Right atrium auricular region (tissue), 2 donors: ENCODE measurements at regions not wholly inside any gene's neighbourhood (a gene's known extent, or its start where the extent isn't known, plus 50 kb on each side); places are given as distances from the start of the nearest gene placed in this dataset.

ENCODE experiments used
- DNase-seq: peaks from one replicate; pipeline ENCODE4 v3.0.0-alpha.2; 2019; ENCODE audit warnings: low spot score
- H3K27ac ChIP-seq, 2 donors: fragments of 200-600 bp; sonication (generic); 1 replicate in 1 of 2; 2 replicates in 1 of 2; pipeline ENCODE4 v1.5.1; 2016 to 2019
- H3K27me3 ChIP-seq, 2 donors: fragments of 200-600 bp; sonication (generic); one replicate each; pipeline versions ENCODE4 v1.5.1 to v1.6.0; 2017 to 2019
- H3K36me3 ChIP-seq: fragments of 200-600 bp; sonication (generic); one replicate; pipeline ENCODE4 v1.5.1; 2016
- H3K4me1 ChIP-seq, 2 donors: fragments of 200-600 bp; sonication (generic); one replicate each; pipeline versions ENCODE4 v1.5.1 to v1.6.0; 2017 to 2019
- H3K4me3 ChIP-seq, 2 donors: fragments of 200-600 bp; sonication (generic); 1 replicate in 1 of 2; 2 replicates in 1 of 2; pipeline ENCODE4 v1.5.1; 2017 to 2019; ENCODE audit warnings: mild to moderate bottlenecking in 1 of 2, moderate library complexity in 1 of 2
- H3K9me3 ChIP-seq, 2 donors: fragments of 200-600 bp; sonication (generic); one replicate each; pipeline ENCODE4 v1.5.1; 2019
- TF ChIP-seq, protein P1 (sequence below), 2 donors: fragments of 200-600 bp; sonication (generic); IDR thresholded peaks; one replicate each; pipeline ENCODE4 v1.5.1; 2019; ENCODE audit warnings: antibody characterized with exemption in 2 of 2

DNA sequence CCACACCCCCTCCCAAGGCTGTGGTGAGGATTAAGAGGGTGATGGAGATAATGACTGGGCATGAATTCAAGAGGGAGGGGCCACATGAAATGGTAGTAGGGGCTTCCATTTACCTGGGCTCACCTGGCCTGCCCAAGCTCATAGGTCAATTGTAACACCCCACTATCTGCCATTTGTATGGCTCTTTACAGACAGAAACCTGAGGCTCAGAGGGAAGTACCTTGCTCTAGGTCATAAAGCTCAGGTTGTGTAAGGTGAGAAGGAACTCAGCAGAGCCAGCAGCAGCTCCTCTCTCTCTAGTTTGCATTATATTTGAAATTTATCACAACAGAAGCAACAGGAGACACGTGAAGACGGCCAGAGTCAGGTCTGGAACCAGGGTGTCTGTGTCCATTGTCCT is 133.4 kb upstream of the ALDH1B1 start:
- H3K9me3 ChIP-seq: peaks cover 0 to 10% of the 10 kb centered on the region in 2 donors
- no peaks in the 10 kb centered on the region for H3K27me3 ChIP-seq
- DNase-seq: no peak
- H3K27ac ChIP-seq: no peak overlapping the region
- H3K4me1 ChIP-seq: no peaks in the 10 kb centered on the region
- H3K36me3 ChIP-seq: no peaks in the 10 kb centered on the region
- H3K4me3 ChIP-seq: no peak overlapping the region
- TF ChIP-seq, protein P1, sequence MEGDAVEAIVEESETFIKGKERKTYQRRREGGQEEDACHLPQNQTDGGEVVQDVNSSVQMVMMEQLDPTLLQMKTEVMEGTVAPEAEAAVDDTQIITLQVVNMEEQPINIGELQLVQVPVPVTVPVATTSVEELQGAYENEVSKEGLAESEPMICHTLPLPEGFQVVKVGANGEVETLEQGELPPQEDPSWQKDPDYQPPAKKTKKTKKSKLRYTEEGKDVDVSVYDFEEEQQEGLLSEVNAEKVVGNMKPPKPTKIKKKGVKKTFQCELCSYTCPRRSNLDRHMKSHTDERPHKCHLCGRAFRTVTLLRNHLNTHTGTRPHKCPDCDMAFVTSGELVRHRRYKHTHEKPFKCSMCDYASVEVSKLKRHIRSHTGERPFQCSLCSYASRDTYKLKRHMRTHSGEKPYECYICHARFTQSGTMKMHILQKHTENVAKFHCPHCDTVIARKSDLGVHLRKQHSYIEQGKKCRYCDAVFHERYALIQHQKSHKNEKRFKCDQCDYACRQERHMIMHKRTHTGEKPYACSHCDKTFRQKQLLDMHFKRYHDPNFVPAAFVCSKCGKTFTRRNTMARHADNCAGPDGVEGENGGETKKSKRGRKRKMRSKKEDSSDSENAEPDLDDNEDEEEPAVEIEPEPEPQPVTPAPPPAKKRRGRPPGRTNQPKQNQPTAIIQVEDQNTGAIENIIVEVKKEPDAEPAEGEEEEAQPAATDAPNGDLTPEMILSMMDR (IDR thresholded peaks at IDR 0.05): no peak

DNA sequence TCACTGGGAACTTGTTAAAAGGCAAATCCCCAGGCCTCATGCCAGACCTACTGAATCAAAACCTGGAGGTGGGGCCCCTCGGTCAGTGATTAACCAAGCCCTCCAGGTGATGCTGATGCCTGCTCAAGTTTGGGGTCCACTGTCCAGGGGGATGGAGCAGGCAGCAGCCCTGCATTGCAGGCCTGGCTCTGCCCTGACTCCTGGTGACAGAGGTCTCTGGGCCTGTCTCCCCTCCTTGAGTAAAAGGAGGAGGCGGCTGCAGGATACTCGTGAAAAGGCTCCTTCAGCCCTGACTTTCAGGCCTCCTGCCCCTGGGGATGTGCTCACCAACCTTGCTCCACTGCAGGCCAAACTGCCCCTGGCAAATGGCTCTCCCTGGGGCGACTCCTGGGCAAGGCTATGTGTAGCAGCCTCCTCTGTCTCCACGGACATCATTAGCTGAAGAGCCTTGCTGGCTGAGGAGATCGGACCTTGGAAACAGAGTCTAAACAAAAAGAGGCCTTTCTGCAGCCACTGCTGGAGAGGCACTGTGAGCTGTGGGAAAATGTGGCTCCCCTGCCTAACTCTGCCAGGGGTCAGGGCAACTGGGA is 134.8 kb upstream of the ALDH1B1 start:
- Histone ChIP-seq H3K27ac (no peak overlapping the region), H3K36me3 (no peaks in the 10 kb centered on the region), H3K4me3 (no peak overlapping the region), H3K4me1 (no peaks in the 10 kb centered on the region), H3K27me3 (no peaks in the 10 kb centered on the region), H3K9me3 (no peaks in the 10 kb centered on the region)
- TF ChIP-seq, protein P1 (IDR thresholded peaks at IDR 0.05): no peak
- no peak for DNase-seq

DNA sequence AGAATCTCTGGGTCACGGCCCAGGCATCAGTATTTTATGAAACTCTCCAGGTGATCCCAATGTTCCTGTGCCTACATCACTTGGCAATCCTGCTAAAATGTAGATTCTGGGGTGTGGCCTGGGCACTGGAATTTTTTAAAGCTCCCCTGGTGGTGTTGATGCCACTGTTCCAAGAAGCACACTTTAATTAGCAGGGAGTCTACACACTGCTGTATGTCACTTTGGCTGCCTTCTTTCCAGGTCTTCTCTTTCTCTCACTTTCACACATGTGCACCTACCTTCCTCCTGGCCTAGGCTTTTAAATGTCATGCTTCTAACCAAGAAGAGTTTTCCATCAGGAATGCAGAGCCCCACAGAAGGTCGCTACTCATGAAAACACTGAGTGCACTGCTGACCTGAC is 136.0 kb upstream of the ALDH1B1 start:
- DNase-seq: no peak
- H3K36me3 ChIP-seq: no peaks in the 10 kb centered on the region
- no peak overlapping the region for H3K4me3 ChIP-seq
- H3K4me1 ChIP-seq: no peaks in the 10 kb centered on the region
- TF ChIP-seq, protein P1 (IDR thresholded peaks at IDR 0.05): no peak
- H3K27ac ChIP-seq: no peak overlapping the region
- H3K9me3 ChIP-seq: no peaks in the 10 kb centered on the region
- no peaks in the 10 kb centered on the region for H3K27me3 ChIP-seq

DNA sequence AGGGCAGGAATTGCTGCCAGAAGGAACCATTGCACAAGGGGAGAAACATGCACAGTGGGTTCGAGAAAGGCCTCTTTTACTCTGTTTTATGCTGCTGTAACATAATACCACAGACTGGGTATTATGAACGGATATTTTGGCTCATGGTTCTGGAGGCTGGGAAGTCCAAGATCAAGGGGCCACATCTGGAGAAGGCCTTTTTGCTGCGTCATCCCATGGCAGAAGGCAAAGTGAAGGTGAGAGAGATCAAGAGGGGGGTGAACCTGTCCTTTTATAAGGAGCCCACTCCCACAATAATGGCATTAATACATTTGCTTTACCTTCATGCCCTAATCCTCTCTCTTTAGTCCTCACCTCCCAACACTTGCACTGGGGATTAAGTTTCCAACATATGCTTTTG is 136.9 kb upstream of the ALDH1B1 start:
- Histone ChIP-seq H3K4me1 (no peaks in the 10 kb centered on the region), H3K36me3 (no peaks in the 10 kb centered on the region), H3K27me3 (no peaks in the 10 kb centered on the region), H3K4me3 (no peak overlapping the region), H3K9me3 (no peaks in the 10 kb centered on the region), H3K27ac (no peak overlapping the region)
- no peak for DNase-seq
- TF ChIP-seq, protein P1 (IDR thresholded peaks at IDR 0.05): no peak

DNA sequence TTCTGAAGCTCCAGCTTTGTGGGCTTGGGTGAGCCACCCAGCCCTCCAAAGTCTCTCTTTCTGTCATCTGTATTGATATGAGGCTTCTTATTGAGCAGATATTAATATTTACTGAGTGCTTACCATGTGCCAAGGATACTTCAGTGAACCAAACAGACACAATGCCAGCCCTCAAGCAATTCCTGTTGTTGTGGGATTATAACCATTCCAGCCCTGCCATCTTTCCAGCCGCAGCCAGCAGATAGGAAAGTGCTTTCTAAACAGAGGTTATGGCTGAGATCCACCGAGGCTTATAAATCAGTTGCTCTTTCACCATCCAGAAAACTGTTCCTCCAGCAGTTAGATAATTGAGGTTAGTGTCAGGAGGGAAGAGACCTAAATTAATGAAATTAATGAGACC is 137.7 kb upstream of the ALDH1B1 start:
- no peaks in the 10 kb centered on the region for H3K27me3 ChIP-seq
- TF ChIP-seq, protein P1 (IDR thresholded peaks at IDR 0.05): no peak
- no peaks in the 10 kb centered on the region for H3K36me3 ChIP-seq
- H3K4me1 ChIP-seq: no peaks in the 10 kb centered on the region
- no peaks in the 10 kb centered on the region for H3K9me3 ChIP-seq
- H3K4me3 ChIP-seq: no peak overlapping the region
- no peak overlapping the region for H3K27ac ChIP-seq
- no peak for DNase-seq

DNA sequence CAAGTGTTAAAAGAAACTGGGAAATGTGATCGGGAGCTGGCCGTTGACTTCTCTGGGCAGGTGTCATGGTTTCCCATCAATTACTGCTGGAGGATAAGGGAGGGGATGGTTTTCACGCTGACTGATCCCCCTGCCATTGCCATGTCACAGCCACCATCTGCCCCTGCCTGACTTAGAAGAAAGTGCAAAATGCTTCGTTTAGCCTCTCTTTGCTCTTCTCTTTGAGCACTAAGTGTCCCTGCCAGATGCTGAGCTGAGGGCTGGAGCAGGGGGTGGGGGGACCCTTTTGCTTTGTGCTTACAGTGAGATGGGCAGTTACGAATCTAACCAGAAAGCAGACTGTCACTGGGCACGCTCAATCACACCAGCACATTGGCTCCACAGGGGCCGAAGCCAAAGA is 138.4 kb upstream of the ALDH1B1 start:
- Histone ChIP-seq H3K9me3 (no peaks in the 10 kb centered on the region), H3K4me3 (no peak overlapping the region), H3K4me1 (no peaks in the 10 kb centered on the region), H3K27me3 (no peaks in the 10 kb centered on the region), H3K27ac (no peak overlapping the region), H3K36me3 (no peaks in the 10 kb centered on the region)
- TF ChIP-seq, protein P1 (IDR thresholded peaks at IDR 0.05): no peak
- no peak for DNase-seq
